Naive thymus-derived CD4-positive, alpha-beta T cell (primary cell): ENCODE measurements at regions not wholly inside any gene's neighbourhood (a gene's known extent, or its start where the extent isn't known, plus 50 kb on each side); places are given as distances from the start of the nearest gene placed in this dataset.

Experiments
- ATAC-seq: fragments of 150-1000 bp; cut with Tn5 transposase; 2 replicates; pipeline ENCODE4 v1.10.0; 2021; ENCODE audit warnings: mild to moderate bottlenecking, moderate library complexity
- CTCF ChIA-PET: fragments of 350-600 bp; sonication (Branson Sonifier 250); formaldehyde crosslinking; loops from one replicate; lab custom pipeline; 2021; ENCODE audit warnings: antibody characterized with exemption; lab: Charles Lee
- POLR2A ChIA-PET: fragments of 350-600 bp; sonication (Branson Sonifier 250); formaldehyde crosslinking; loops from one replicate; lab custom pipeline; 2021; ENCODE audit warnings: antibody characterized with exemption, inconsistent platforms; lab: Charles Lee
- DNase-seq, 9 donors: peaks; one replicate each; pipeline versions ENCODE4 v3.0.0 to v3.0.0-alpha.2; 2020 to 2022; ENCODE audit warnings: mixed read lengths in 1 of 9
- H3K27ac ChIP-seq: one replicate; pipeline ENCODE4 v1.7.0; 2013; ENCODE audit warnings: mild to moderate bottlenecking, low read depth, low read length, moderate library complexity
- H3K27me3 ChIP-seq, 2 donors: one replicate each; pipeline ENCODE4 v1.7.0; 2013; ENCODE audit warnings: low read length in 2 of 2, mild to moderate bottlenecking in 2 of 2, moderate library complexity in 2 of 2; ENCODE audit not compliant: control insufficient read depth in 2 of 2, insufficient read depth in 2 of 2
- H3K36me3 ChIP-seq, 3 experiments: 1 replicate in 2 of 3; 2 replicates in 1 of 3; pipeline ENCODE4 v1.7.0; 2013; ENCODE audit warnings: low read length in 3 of 3, mild to moderate bottlenecking in 3 of 3, moderate library complexity in 1 of 3; ENCODE audit not compliant: insufficient read depth in 3 of 3, control insufficient read depth in 2 of 3
- H3K4me1 ChIP-seq, 2 donors: one replicate each; pipeline ENCODE4 v1.7.0; 2013; ENCODE audit warnings: low read length in 2 of 2, mild to moderate bottlenecking in 2 of 2, moderate library complexity in 1 of 2; ENCODE audit not compliant: control insufficient read depth in 2 of 2, insufficient read depth in 2 of 2
- H3K4me3 ChIP-seq: 2 replicates; pipeline ENCODE4 v1.7.0; 2013; ENCODE audit warnings: mild to moderate bottlenecking, low read length
- H3K9me3 ChIP-seq, 3 experiments: 1 replicate in 2 of 3; 2 replicates in 1 of 3; pipeline ENCODE4 v1.7.0; 2013; ENCODE audit warnings: low read length in 3 of 3; ENCODE audit not compliant: control insufficient read depth in 2 of 3
- H3K27ac Mint-ChIP-seq, 9 donors: one replicate each; pipeline ENCODE4 v1.8.0; 2020 to 2022; ENCODE audit warnings: mixed read lengths in 9 of 9, mild to moderate bottlenecking in 8 of 9, moderate library complexity in 5 of 9, inconsistent platforms in 2 of 9
- H3K27me3 Mint-ChIP-seq, 5 donors: one replicate each; pipeline ENCODE4 v1.8.0; 2021 to 2022; ENCODE audit warnings: mixed read lengths in 5 of 5, mild to moderate bottlenecking in 1 of 5
- H3K36me3 Mint-ChIP-seq, 5 donors: one replicate each; pipeline ENCODE4 v1.8.0; 2020 to 2022; ENCODE audit warnings: mixed read lengths in 5 of 5, mild to moderate bottlenecking in 3 of 5, inconsistent platforms in 1 of 5
- H3K4me1 Mint-ChIP-seq, 7 donors: one replicate each; pipeline ENCODE4 v1.8.0; 2020 to 2022; ENCODE audit warnings: mixed read lengths in 7 of 7, mild to moderate bottlenecking in 3 of 7, inconsistent platforms in 1 of 7
- H3K4me3 Mint-ChIP-seq, 10 donors: one replicate each; pipeline ENCODE4 v1.8.0; 2020 to 2022; ENCODE audit warnings: mild to moderate bottlenecking in 10 of 10, mixed read lengths in 10 of 10, moderate library complexity in 6 of 10, inconsistent platforms in 2 of 10
- H3K9me3 Mint-ChIP-seq, 11 donors: one replicate each; pipeline ENCODE4 v1.8.0; 2020 to 2022; ENCODE audit warnings: mixed read lengths in 11 of 11, mild to moderate bottlenecking in 4 of 11, inconsistent platforms in 1 of 11, moderate library complexity in 1 of 11
- intact Hi-C, 2 donors: fragments of 100-400 bp; cut with micrococcal nuclease; formaldehyde crosslinking; loops; one replicate each; pipeline ENCODE4 v1.15.1; 2023

DNA sequence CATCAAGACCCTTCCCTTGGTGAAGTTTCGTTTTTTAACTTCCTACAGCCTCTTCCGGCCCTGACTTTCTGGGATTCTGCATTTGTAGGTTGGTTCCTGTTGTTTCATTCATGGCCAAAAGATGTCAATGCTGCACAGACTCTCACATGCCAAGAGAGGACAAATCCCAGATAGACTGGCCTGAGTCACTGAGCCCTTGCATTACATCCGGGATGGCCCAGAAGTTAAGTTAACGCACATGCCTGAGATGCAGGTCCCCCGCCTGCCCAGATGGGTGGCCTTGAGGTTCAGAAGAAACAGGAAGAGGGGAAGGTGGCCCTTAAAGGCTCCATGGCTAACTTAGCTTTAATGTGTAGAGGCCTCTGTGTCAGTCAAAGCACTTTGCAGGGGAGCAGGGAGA is 51.6 kb upstream of the SRGAP3 start:
- no peak overlapping the region for H3K27ac Mint-ChIP-seq
- no peak overlapping the region for H3K4me3 ChIP-seq
- H3K27me3 ChIP-seq, result no peaks in the 10 kb centered on the region
- no peak overlapping the region for H3K4me3 Mint-ChIP-seq
- peaks cover 0 to 4% (median 0%) of the 10 kb centered on the region in 11 donors for H3K9me3 Mint-ChIP-seq
- ChIA-PET CTCF (interaction anchor here (1.3 to 5.7 kb wide), 4 partner anchors 47 to 334 kb away, joined by 3 to 95 read pairs (median 4); no protein-coding TSS in a partner anchor), POLR2A (no interaction called here)
- H3K36me3 Mint-ChIP-seq, result no peaks in the 10 kb centered on the region
- no peaks in the 10 kb centered on the region for H3K36me3 ChIP-seq
- peaks cover 4 to 5% of the 10 kb centered on the region in 2 donors for H3K4me1 ChIP-seq
- intact Hi-C loops, result loop anchor here in 1 of 2 donors (5.0 kb wide), 1 partner anchor 534 kb away; the partner anchor contains the start of gene OXTR
- peaks cover 0 to 6% (median 5%) of the 10 kb centered on the region in 5 donors for H3K27me3 Mint-ChIP-seq
- no peak for DNase-seq
- H3K4me1 Mint-ChIP-seq, result peaks cover 0 to 12% (median 7%) of the 10 kb centered on the region in 7 donors
- ATAC-seq, result no peak
- no peaks in the 10 kb centered on the region for H3K9me3 ChIP-seq
- H3K27ac ChIP-seq, result no peak overlapping the region

DNA sequence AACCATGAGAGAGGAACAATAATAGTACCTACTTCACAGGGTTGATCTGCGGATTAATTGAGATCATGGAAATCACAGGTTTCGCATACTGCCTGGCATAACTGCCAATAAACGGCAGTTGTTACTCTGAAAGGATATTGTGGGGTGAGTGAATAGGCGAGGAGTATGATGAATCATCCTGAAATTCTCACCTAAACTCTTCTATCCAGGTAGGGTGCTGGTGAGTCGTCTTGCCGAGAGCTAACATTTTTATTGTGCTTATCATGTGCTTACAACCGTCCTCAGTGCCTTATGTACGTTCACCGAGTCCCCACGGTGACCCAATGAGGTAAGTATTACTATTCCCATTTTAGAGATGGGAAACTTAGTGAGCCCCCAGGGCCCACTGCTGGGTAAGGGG is 52.4 kb upstream of the SRGAP3 start:
- Histone ChIP-seq H3K27me3 (no peaks in the 10 kb centered on the region), H3K27ac (no peak overlapping the region), H3K4me1 (peaks cover 4 to 5% of the 10 kb centered on the region in 2 donors), H3K36me3 (no peaks in the 10 kb centered on the region), H3K4me3 (no peak overlapping the region), H3K9me3 (no peaks in the 10 kb centered on the region)
- Mint-ChIP-seq H3K36me3 (no peaks in the 10 kb centered on the region), H3K9me3 (peaks cover 0 to 4% (median 0%) of the 10 kb centered on the region in 11 donors), H3K27me3 (peaks cover 0 to 6% (median 2%) of the 10 kb centered on the region in 5 donors), H3K4me1 (peaks cover 0 to 12% (median 7%) of the 10 kb centered on the region in 7 donors), H3K4me3 (peak overlapping the region in 5 of 10 donors; percentile 44 to 67 (median 46)), H3K27ac (no peak overlapping the region)
- intact Hi-C loops, result loop anchor here (1.0 to 5.0 kb wide), 6 partner anchors 52 to 534 kb away; partner anchors contain the start of genes OXTR (in 1 of the 2), RAD18 (in 1 of the 2) and SRGAP3 (in 1 of the 2)
- ATAC-seq (no peak), DNase-seq (no peak)
- ChIA-PET POLR2A (no interaction called here), CTCF (interaction anchor here (0.6 to 5.7 kb wide), 11 partner anchors 30 to 348 kb away, joined by 3 to 95 read pairs (median 4); no protein-coding TSS in a partner anchor)

DNA sequence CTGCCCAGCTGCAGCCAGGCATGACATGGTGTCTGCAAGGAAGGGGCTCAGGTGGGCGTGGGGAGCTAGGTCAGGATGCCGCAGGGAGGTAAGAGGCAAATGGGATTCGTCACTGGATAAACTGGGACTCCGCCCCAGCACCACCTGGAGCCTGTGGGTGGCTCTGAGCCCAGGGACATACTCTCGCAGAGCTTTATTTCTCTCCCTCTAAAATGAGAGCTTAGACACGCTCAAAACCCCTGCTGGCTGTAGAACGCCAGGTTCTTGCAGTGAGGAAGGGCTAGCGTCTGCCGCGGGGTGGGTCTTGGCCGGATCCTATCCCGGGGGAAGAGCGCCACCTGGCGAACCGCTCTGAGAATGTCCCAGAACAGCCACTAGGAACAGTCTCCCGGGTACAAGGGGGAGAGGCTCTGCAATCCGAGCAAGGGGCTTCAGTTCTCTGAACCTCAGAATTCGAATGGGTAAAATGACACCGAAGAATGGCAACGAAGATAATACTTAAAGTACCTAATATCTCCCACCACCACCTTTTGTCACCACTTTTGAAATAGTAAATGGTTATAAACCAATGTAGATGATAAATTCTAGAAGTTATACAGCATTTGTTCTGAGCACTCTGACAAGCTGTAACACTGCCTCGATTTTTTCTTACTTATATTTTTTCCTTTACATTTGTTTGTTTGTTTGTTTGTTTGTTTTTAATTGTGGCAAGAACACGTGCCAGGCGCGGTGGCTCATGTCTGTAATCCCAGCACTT is 53.2 kb upstream of the SRGAP3 start:
- Mint-ChIP-seq H3K36me3 (no peaks in the 10 kb centered on the region), H3K27ac (peak overlapping the region in 1 of 9 donors; percentile 12), H3K9me3 (peaks cover 0 to 4% (median 0%) of the 10 kb centered on the region in 11 donors), H3K4me3 (peak overlapping the region in 8 of 10 donors; percentile 35 to 71 (median 47)), H3K4me1 (peaks cover 0 to 12% (median 7%) of the 10 kb centered on the region in 7 donors), H3K27me3 (peaks cover 0 to 6% (median 3%) of the 10 kb centered on the region in 5 donors)
- ChIA-PET CTCF (interaction anchor here (0.6 to 5.7 kb wide), 13 partner anchors 29 to 349 kb away, joined by 3 to 95 read pairs (median 4); no protein-coding TSS in a partner anchor), POLR2A (interaction anchor here (1.3 kb wide), 1 partner anchor 330 kb away, joined by 3 read pairs; no protein-coding TSS in a partner anchor)
- Histone ChIP-seq H3K27me3 (no peaks in the 10 kb centered on the region), H3K9me3 (no peaks in the 10 kb centered on the region), H3K4me1 (peaks cover 4 to 5% of the 10 kb centered on the region in 2 donors), H3K36me3 (no peaks in the 10 kb centered on the region), H3K4me3 (peak overlapping the region; percentile 55), H3K27ac (no peak overlapping the region)
- intact Hi-C loops, result loop anchor here (1.0 to 5.0 kb wide), 6 partner anchors 53 to 535 kb away; partner anchors contain the start of genes OXTR (in 1 of the 2), RAD18 (in 1 of the 2) and SRGAP3 (in 1 of the 2)
- DNase-seq (peak; percentile 59 to 82 (median 76)), ATAC-seq (peak; percentile 96)

DNA sequence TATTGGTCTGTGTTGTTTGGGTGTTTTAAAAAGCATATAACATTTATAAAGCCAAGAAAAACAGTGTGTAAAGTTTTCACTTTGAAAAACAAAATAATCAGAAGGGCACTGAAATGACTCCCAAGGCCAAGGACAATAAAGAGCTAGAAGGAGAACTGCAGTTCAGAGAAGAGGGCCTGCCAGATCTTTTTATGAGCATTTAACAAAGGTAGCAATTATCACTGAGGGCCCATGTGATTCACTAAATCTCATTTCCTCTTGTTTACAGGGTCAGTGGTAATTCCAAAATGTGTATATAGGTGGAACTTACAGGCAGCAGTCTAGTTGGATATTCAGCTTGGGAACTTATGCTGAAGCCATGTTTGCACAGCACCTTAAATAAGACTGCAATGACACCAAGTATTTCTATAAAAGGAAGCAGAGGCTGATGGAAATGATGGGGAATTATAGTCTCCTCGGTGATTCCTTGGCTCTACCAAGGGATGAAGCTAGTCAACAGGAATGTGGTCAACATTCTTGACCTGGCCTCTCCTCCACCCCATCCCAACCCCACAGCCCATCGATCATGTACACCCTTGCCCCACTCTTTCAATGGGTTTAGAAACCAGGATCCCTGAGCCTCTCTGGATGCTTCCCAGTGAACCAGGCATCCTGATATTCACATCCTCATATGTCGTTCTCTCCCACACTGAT is 54.4 kb upstream of the THUMPD3 start:
- ATAC-seq (no peak), DNase-seq (no peak)
- peaks cover 0 to 1% (median 0%) of the 10 kb centered on the region in 7 donors for H3K4me1 Mint-ChIP-seq
- H3K9me3 Mint-ChIP-seq, result no peaks in the 10 kb centered on the region
- no peaks in the 10 kb centered on the region for H3K36me3 ChIP-seq
- no peak overlapping the region for H3K27ac ChIP-seq
- no peak overlapping the region for H3K4me3 ChIP-seq
- H3K36me3 Mint-ChIP-seq, result no peaks in the 10 kb centered on the region
- peaks cover 0 to 9% (median 4%) of the 10 kb centered on the region in 5 donors for H3K27me3 Mint-ChIP-seq
- no peaks in the 10 kb centered on the region for H3K27me3 ChIP-seq
- H3K4me1 ChIP-seq, result no peaks in the 10 kb centered on the region
- ChIA-PET CTCF (no interaction called here), POLR2A (no interaction called here)
- intact Hi-C loops, result no loop called here
- H3K9me3 ChIP-seq, result no peaks in the 10 kb centered on the region
- H3K4me3 Mint-ChIP-seq, result no peak overlapping the region
- no peak overlapping the region for H3K27ac Mint-ChIP-seq

GRCh38 chr3:9310043-9310442 is 52.8 kb upstream of the THUMPD3 start:
- H3K4me3 ChIP-seq, result no peak overlapping the region
- Mint-ChIP-seq H3K27ac (no peak overlapping the region), H3K4me3 (no peak overlapping the region), H3K27me3 (peaks cover 0 to 14% (median 4%) of the 10 kb centered on the region in 5 donors), H3K4me1 (peaks cover 0 to 1% (median 0%) of the 10 kb centered on the region in 7 donors), H3K9me3 (no peaks in the 10 kb centered on the region), H3K36me3 (no peaks in the 10 kb centered on the region)
- no peaks in the 10 kb centered on the region for H3K27me3 ChIP-seq
- H3K36me3 ChIP-seq, result no peaks in the 10 kb centered on the region
- ChIA-PET CTCF (interaction anchor here (0.6 kb wide), 1 partner anchor 47 kb away, joined by 3 read pairs; no protein-coding TSS in a partner anchor), POLR2A (no interaction called here)
- intact Hi-C loops, result no loop called here
- H3K9me3 ChIP-seq, result no peaks in the 10 kb centered on the region
- ATAC-seq, result no peak
- H3K27ac ChIP-seq, result no peak overlapping the region
- no peaks in the 10 kb centered on the region for H3K4me1 ChIP-seq
- no peak for DNase-seq

- Histone ChIP-seq H3K4me1 (no peaks in the 10 kb centered on the region), H3K27ac (no peak overlapping the region), H3K9me3 (no peaks in the 10 kb centered on the region), H3K27me3 (no peaks in the 10 kb centered on the region), H3K4me3 (no peak overlapping the region), H3K36me3 (no peaks in the 10 kb centered on the region)
- intact Hi-C loops, result no loop called here
- Mint-ChIP-seq H3K27me3 (peaks cover 3 to 18% (median 8%) of the 10 kb centered on the region in 5 donors), H3K4me3 (no peak overlapping the region), H3K27ac (no peak overlapping the region), H3K9me3 (no peaks in the 10 kb centered on the region), H3K36me3 (no peaks in the 10 kb centered on the region), H3K4me1 (peaks cover 0 to 1% (median 0%) of the 10 kb centered on the region in 7 donors)
- ChIA-PET POLR2A (no interaction called here), CTCF (no interaction called here)
- no peak for ATAC-seq
- DNase-seq, result no peak
Measured at GRCh38 chr3:9311228-9311627, 51.6 kb upstream of the THUMPD3 start.
